ENCODE measurements at regions not wholly inside any gene's neighbourhood (a gene's known extent, or its start where the extent isn't known, plus 50 kb on each side); places are given as distances from the start of the nearest gene placed in this dataset.

GRCh38 chr20:41686961-41687360, 68.8 kb upstream of the CHD6 start:
- TF ChIP-seq POLR2AphosphoS5 (IDR thresholded peaks at IDR 0.05; ENCODE audit: low read depth, low read length) (no peak), POLR2A (IDR thresholded peaks at IDR 0.05; ENCODE audit: low read depth, low read length) (no peak), PAX5 (IDR thresholded peaks at IDR 0.05; ENCODE audit: insufficient read depth, low read length, severe bottlenecking) (no peak)

All from GM12891 (cell line).